CD4-positive, alpha-beta memory T cell (primary cell): ENCODE measurements at regions not wholly inside any gene's neighbourhood (a gene's known extent, or its start where the extent isn't known, plus 50 kb on each side); places are given as distances from the start of the nearest gene placed in this dataset.
"Not testable (repeated sequence)": the region's sequence is repeated elsewhere in the genome, so short reads cannot be mapped to it uniquely, and the experiment has no call there.

Experiments used
- CTCF ChIA-PET: fragments of 350-600 bp; sonication (Branson Sonifier 250); formaldehyde crosslinking; loops from one replicate; lab custom pipeline; 2021; ENCODE audit warnings: inconsistent platforms; ENCODE audit not compliant: partially characterized antibody; lab: Charles Lee
- POLR2A ChIA-PET: fragments of 350-600 bp; sonication (Branson Sonifier 250); formaldehyde crosslinking; loops from one replicate; lab custom pipeline; 2021; ENCODE audit not compliant: partially characterized antibody; lab: Charles Lee
- DNase-seq, 5 donors: peaks; one replicate each; pipeline versions ENCODE4 v3.0.0 to v3.0.0-alpha.2; 2020 to 2022; ENCODE audit warnings: mixed read lengths in 1 of 5
- H3K27ac ChIP-seq: one replicate; pipeline ENCODE4 v1.7.0; 2013; ENCODE audit warnings: low read depth, low read length
- H3K27me3 ChIP-seq: 2 replicates; pipeline ENCODE4 v1.7.0; 2013; ENCODE audit warnings: mild to moderate bottlenecking, low read length, moderate library complexity; ENCODE audit not compliant: insufficient read depth
- H3K36me3 ChIP-seq: 2 replicates; pipeline ENCODE4 v1.7.0; 2013; ENCODE audit warnings: mild to moderate bottlenecking, low read length, moderate library complexity; ENCODE audit not compliant: insufficient read depth
- H3K4me1 ChIP-seq: 2 replicates; pipeline ENCODE4 v1.7.0; 2013; ENCODE audit warnings: mild to moderate bottlenecking, low read length, moderate library complexity; ENCODE audit not compliant: insufficient read depth
- H3K4me3 ChIP-seq, 2 donors: one replicate each; pipeline ENCODE4 v1.7.0; 2013; ENCODE audit warnings: low read length in 2 of 2, mild to moderate bottlenecking in 1 of 2
- H3K9me3 ChIP-seq, 2 donors: one replicate each; pipeline ENCODE4 v1.7.0; 2013; ENCODE audit warnings: low read length in 2 of 2, control low read depth in 1 of 2; ENCODE audit not compliant: control insufficient read depth in 1 of 2
- H3K27ac Mint-ChIP-seq, 7 donors: one replicate each; pipeline ENCODE4 v1.8.0; 2020 to 2021; ENCODE audit warnings: mixed read lengths in 7 of 7, mild to moderate bottlenecking in 6 of 7, inconsistent platforms in 3 of 7, moderate library complexity in 3 of 7
- H3K27me3 Mint-ChIP-seq, 2 donors: one replicate each; pipeline ENCODE4 v1.8.0; 2020 to 2021; ENCODE audit warnings: mixed read lengths in 2 of 2
- H3K36me3 Mint-ChIP-seq, 2 donors: one replicate each; pipeline ENCODE4 v1.8.0; 2020 to 2021; ENCODE audit warnings: mixed read lengths in 2 of 2, inconsistent platforms in 1 of 2, mild to moderate bottlenecking in 1 of 2
- H3K4me1 Mint-ChIP-seq, 4 donors: one replicate each; pipeline ENCODE4 v1.8.0; 2020 to 2021; ENCODE audit warnings: mixed read lengths in 4 of 4, mild to moderate bottlenecking in 1 of 4
- H3K4me3 Mint-ChIP-seq, 8 donors: one replicate each; pipeline ENCODE4 v1.8.0; 2020 to 2021; ENCODE audit warnings: mixed read lengths in 8 of 8, mild to moderate bottlenecking in 7 of 8, moderate library complexity in 6 of 8, inconsistent platforms in 3 of 8
- H3K9me3 Mint-ChIP-seq, 8 donors: one replicate each; pipeline ENCODE4 v1.8.0; 2020 to 2021; ENCODE audit warnings: mixed read lengths in 8 of 8, mild to moderate bottlenecking in 5 of 8, inconsistent platforms in 3 of 8, moderate library complexity in 1 of 8
- intact Hi-C: fragments of 100-400 bp; cut with micrococcal nuclease; formaldehyde crosslinking; loops from one replicate; pipeline ENCODE4 v1.15.1; 2023

DNA sequence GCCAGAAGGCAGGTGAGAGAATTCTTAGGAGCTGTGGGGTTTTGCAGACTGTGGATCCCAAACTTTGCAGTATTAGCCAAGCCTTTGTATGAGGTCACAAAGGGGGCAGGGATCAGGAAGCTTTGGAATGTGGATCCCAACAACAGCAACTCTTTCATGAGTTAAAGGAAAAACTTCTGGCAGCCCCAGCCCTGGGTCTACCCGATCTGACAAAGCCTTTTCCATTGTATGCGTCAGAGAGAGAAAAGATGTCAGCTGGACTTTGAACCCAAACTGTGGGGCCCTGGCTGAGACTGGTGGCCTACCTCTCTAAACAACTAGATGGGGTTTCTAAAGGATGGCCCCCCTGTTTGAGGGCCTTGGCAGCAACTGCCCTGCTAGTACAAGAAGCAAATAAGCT, 101.8 kb upstream of the OSBPL11 start:
- POLR2A ChIA-PET, DNase-seq, H3K4me1 ChIP-seq, H3K9me3 ChIP-seq, H3K9me3 Mint-ChIP-seq, H3K27me3 ChIP-seq, H3K4me1 Mint-ChIP-seq, H3K27ac ChIP-seq, H3K4me3 Mint-ChIP-seq, H3K36me3 ChIP-seq, CTCF ChIA-PET, H3K36me3 Mint-ChIP-seq, H3K27me3 Mint-ChIP-seq, intact Hi-C loops, H3K27ac Mint-ChIP-seq, H3K4me3 ChIP-seq: not testable (repeated sequence)

DNA sequence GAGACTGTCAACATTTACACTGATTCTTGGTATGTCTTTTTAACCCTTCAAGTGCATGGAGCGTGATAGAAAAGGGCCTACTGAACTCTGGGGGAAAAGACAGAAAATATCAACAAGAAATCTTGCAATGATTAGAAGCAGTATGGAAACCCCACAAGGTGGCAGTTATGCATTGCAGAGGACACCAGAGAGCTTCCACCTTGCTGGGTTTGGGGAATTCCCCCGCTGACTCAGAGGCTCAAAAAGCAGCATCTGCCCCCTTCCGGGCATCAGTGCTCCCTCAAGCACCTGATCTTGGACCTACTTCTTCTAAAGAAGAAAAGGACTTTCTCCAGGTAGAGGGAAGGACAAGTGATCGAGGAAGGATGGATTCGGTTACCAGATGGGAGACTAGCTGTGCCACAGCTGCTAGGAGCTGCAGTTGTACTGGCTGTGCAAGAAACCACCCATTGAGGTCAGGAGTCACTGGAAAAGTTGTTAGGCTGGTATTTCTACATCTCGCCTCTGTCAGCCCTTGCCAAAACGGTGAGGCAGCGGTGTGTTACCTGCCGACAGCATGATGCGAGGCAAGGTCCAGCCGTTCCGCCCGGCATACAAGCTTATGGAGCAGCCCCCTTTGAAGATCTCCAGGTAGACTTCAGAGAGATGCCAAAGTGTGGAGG, 102.8 kb upstream of the OSBPL11 start:
- peak in 2 of 5 donors; percentile 18 to 29 for DNase-seq
- POLR2A ChIA-PET, H3K9me3 Mint-ChIP-seq, CTCF ChIA-PET, H3K9me3 ChIP-seq, intact Hi-C loops, H3K4me1 Mint-ChIP-seq, H3K27ac ChIP-seq, H3K4me3 ChIP-seq, H3K27me3 Mint-ChIP-seq, H3K27me3 ChIP-seq, H3K36me3 ChIP-seq, H3K4me1 ChIP-seq, H3K4me3 Mint-ChIP-seq, H3K36me3 Mint-ChIP-seq: not testable (repeated sequence)
- H3K27ac Mint-ChIP-seq = peak overlapping the region in 1 of 7 donors; percentile 18

DNA sequence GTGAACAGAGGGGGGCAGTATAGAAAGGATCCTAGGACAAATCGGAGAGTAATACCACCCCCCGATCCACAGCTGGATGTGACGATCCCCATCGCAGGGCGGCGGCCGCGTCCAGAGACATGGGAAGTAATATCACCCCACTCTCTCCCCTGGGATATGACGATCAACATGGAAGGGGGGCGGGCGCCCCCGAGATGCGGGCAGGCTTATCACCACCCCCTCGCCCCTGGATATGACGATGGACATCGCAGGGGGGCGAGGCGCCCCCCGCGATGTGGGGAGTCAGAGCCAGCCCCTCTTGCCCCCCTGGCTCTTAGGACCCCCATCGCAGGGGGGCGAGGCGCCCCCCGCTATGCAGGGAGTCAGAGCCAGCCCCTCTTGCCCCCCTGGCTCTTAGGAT, 120.4 kb upstream of the OSBPL11 start:
- no peaks in the 10 kb centered on the region for H3K27me3 ChIP-seq
- H3K36me3 ChIP-seq = no peaks in the 10 kb centered on the region
- no peak overlapping the region for H3K4me3 Mint-ChIP-seq
- no peak overlapping the region for H3K27ac ChIP-seq
- no peak overlapping the region for H3K4me3 ChIP-seq
- no peak overlapping the region for H3K27ac Mint-ChIP-seq
- peaks cover 0 to 3% (median 0%) of the 10 kb centered on the region in 4 donors for H3K4me1 Mint-ChIP-seq
- POLR2A ChIA-PET = no interaction called here
- CTCF ChIA-PET = no interaction called here
- H3K36me3 Mint-ChIP-seq = no peaks in the 10 kb centered on the region
- no peaks in the 10 kb centered on the region for H3K9me3 ChIP-seq
- H3K9me3 Mint-ChIP-seq = no peaks in the 10 kb centered on the region
- no peak for DNase-seq
- intact Hi-C loops = no loop called here
- peaks cover 2 to 6% of the 10 kb centered on the region in 2 donors for H3K27me3 Mint-ChIP-seq
- H3K4me1 ChIP-seq = no peaks in the 10 kb centered on the region

DNA sequence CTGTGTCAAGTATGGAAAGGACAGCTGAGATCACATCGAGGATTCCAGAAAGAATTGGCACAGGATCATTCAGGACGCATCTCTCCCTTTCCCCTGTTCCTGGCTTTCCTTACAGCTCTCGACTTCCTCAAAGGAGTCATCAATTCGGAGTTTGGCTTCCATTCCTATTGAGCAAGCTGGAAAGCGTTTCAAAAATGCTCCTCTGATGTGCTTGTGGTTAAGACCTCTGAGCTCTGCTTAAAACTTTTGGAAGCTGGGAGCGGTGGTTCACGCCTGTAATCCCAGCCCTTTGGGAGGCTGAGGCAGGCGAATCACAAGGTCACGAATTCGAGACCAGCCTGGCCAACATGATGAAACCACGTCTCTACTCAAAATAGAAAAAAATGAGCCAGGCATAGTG, 136.9 kb upstream of the OSBPL11 start:
- H3K4me3 Mint-ChIP-seq, H3K4me3 ChIP-seq, H3K9me3 ChIP-seq, intact Hi-C loops, DNase-seq, H3K36me3 ChIP-seq, CTCF ChIA-PET, H3K27ac Mint-ChIP-seq, H3K4me1 Mint-ChIP-seq, H3K9me3 Mint-ChIP-seq, H3K36me3 Mint-ChIP-seq, H3K4me1 ChIP-seq, H3K27me3 ChIP-seq, POLR2A ChIA-PET, H3K27me3 Mint-ChIP-seq, H3K27ac ChIP-seq: not testable (repeated sequence)

DNA sequence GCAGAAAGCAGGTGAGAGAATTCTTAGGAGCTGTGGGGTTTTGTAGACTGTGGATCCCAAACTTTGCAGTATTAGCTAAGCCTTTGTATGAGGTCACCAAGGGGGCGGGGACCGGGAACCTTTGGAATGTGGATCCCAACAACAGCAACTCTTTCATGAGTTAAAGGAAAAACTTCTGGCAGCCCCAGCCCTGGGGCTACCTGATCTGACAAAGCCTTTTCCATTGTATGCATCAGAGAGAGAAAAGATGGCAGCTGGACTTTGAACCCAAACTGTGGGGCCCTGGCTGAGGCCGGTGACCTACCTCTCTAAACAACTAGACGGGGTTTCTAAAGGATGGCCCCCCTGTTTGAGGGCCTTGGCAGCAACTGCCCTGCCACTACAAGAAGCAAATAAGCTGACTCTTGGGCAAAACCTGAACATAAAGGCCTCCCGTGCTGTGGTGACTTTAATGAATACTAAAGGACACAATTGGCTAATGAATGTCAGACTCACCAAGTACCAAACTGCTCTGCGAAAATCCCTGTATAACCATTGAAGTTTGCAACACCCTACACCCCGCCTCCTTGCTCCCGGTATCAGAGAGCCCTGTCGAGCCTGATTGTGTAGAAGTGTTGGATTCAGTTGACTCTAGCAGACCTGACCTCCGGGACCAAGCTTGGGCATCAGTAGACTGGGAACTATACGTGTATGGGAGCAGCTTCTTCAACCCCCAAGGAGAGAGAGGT, 146.9 kb upstream of the OSBPL11 start:
- H3K4me1 Mint-ChIP-seq, H3K36me3 Mint-ChIP-seq, H3K27ac Mint-ChIP-seq: not testable (repeated sequence)

DNA sequence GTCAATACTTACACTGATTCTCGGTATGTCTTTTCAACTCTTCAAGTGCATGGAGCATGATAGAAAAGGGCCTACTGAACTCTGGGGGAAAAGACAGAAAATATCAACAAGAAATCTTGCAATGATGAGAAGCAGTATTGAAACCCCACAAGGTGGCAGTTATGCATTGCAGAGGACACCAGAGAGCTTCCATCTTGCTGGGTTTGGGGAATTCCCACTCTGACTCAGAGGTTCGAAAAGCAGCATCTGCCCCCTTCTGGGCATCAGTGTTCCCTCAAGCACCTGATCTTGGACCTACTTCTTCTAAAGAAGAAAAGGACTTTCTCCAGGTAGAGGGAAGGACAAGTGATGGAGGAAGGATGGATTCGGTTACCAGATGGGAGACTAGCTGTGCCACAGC, 147.5 kb upstream of the OSBPL11 start:
- H3K27ac ChIP-seq, H3K27me3 Mint-ChIP-seq, H3K4me3 ChIP-seq, H3K9me3 Mint-ChIP-seq, H3K27me3 ChIP-seq, H3K4me1 Mint-ChIP-seq, CTCF ChIA-PET, intact Hi-C loops, H3K4me1 ChIP-seq, H3K36me3 ChIP-seq, H3K9me3 ChIP-seq, H3K4me3 Mint-ChIP-seq, H3K27ac Mint-ChIP-seq, POLR2A ChIA-PET, H3K36me3 Mint-ChIP-seq: not testable (repeated sequence)
- peak in 4 of 5 donors; percentile 6 to 22 (median 14) for DNase-seq

More for the DNA sequence above, 146.9 kb upstream of the OSBPL11 start:
- DNase-seq, H3K27me3 Mint-ChIP-seq, H3K4me3 ChIP-seq, H3K27me3 ChIP-seq, H3K4me3 Mint-ChIP-seq, POLR2A ChIA-PET, intact Hi-C loops, H3K27ac ChIP-seq, H3K4me1 ChIP-seq, CTCF ChIA-PET, H3K9me3 ChIP-seq, H3K9me3 Mint-ChIP-seq, H3K36me3 ChIP-seq: not testable (repeated sequence)

DNA sequence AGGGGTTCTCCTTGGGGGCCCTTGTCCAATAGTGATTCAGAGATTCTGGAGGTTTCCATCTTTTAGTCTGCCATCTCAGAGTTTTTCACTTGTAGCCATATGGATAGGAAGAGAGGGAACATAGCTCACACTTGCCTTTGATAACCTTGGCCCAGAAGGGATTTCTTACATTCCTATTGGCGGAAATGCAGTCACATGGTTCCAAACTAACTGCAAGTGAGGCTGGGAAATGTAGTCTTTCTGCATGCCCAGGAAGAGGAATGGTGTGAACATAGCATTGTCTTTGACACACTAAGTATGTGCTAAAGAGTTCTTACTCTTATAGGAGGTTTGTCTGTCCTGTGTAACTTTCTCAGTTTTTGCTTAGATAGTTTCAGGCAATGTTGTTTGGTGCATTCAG, 161.8 kb upstream of the OSBPL11 start:
- CTCF ChIA-PET, H3K27me3 Mint-ChIP-seq, intact Hi-C loops, POLR2A ChIA-PET, H3K36me3 Mint-ChIP-seq, H3K9me3 Mint-ChIP-seq, H3K36me3 ChIP-seq, H3K4me3 ChIP-seq, H3K27me3 ChIP-seq, H3K9me3 ChIP-seq, H3K27ac Mint-ChIP-seq, H3K4me3 Mint-ChIP-seq, H3K4me1 ChIP-seq, H3K4me1 Mint-ChIP-seq, H3K27ac ChIP-seq: not testable (repeated sequence)
- DNase-seq = peak in 1 of 5 donors; percentile 9
